Neutrophil (primary cell): ENCODE measurements at regions not wholly inside any gene's neighbourhood (a gene's known extent, or its start where the extent isn't known, plus 50 kb on each side); places are given as distances from the start of the nearest gene placed in this dataset.

ENCODE experiments used
- H3K27ac ChIP-seq: fragments of 200-600 bp; sonication (generic); 2 replicates; pipeline ENCODE4 v1.5.1; 2016; ENCODE audit warnings: mild to moderate bottlenecking, moderate library complexity
- H3K27me3 ChIP-seq: fragments of 200-600 bp; sonication (generic); 2 replicates; pipeline ENCODE4 v1.6.0; 2016; ENCODE audit warnings: mild to moderate bottlenecking
- H3K36me3 ChIP-seq: fragments of 200-600 bp; sonication (generic); 2 replicates; pipeline ENCODE4 v1.5.1; 2017
- H3K4me1 ChIP-seq, 2 experiments: fragments of 200-600 bp in 1 of 2; sonication (generic) in 1 of 2; 1 replicate in 1 of 2; 2 replicates in 1 of 2; pipeline versions ENCODE4 v1.5.1 to v1.6.1; 2013 to 2016; ENCODE audit warnings: low read depth in 1 of 2, low read length in 1 of 2, mild to moderate bottlenecking in 1 of 2, moderate library complexity in 1 of 2; ENCODE audit not compliant: control insufficient read depth in 1 of 2, insufficient read depth in 1 of 2
- H3K4me3 ChIP-seq, 2 experiments: fragments of 200-600 bp in 1 of 2; sonication (generic) in 1 of 2; 1 replicate in 1 of 2; 2 replicates in 1 of 2; pipeline ENCODE4 v1.5.1; 2013 to 2016; ENCODE audit warnings: low read depth in 1 of 2, low read length in 1 of 2, mild to moderate bottlenecking in 1 of 2, moderate library complexity in 1 of 2
- H3K9me3 ChIP-seq: fragments of 200-600 bp; sonication (generic); 2 replicates; pipeline ENCODE4 v1.5.1; 2016
- TF ChIP-seq, protein P1 (sequence below): fragments of 200-600 bp; sonication (generic); IDR thresholded peaks from 2 replicates; pipeline ENCODE4 v1.5.1; 2016; ENCODE audit warnings: antibody characterized with exemption

DNA sequence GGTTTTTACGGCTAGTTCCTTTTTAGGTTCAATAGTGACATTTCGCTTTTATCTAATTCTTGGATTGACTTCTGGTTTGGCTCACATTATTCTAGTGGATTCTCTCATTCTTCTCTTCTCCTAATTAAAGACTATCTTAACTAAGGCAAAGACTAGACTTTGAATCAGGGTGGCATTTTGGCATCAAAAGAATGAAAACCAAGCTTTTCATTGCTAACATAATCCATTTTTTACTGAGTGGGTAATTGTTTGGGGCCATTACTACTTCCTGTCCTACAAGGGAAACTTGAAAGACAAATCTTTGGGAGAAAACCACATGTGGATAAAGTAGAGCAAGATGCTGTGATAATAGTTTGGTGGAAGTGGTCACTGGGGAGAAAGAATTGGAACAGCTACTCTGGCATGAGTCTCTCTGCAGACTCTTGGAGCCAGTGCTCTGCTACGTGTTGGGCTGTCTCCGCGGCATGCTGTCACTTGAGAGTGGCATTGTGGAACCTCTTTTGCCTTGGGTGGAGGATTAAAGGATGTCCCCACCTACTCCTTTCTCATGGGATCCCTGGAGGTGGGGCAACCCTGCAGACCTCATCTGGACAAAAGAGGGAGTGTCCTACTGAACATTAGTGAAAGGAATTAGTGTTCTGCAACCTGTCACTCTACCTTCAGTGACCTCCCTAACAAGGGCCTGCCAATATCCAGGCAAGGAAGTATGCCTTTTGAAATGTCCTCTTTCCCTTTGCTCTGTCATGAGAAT lies 280.4 kb downstream of the PSAT1 start:
- no peaks in the 10 kb centered on the region for H3K9me3 ChIP-seq
- no peaks in the 10 kb centered on the region for H3K36me3 ChIP-seq
- no peak overlapping the region for H3K4me3 ChIP-seq
- no peaks in the 10 kb centered on the region for H3K4me1 ChIP-seq
- TF ChIP-seq, protein P1, sequence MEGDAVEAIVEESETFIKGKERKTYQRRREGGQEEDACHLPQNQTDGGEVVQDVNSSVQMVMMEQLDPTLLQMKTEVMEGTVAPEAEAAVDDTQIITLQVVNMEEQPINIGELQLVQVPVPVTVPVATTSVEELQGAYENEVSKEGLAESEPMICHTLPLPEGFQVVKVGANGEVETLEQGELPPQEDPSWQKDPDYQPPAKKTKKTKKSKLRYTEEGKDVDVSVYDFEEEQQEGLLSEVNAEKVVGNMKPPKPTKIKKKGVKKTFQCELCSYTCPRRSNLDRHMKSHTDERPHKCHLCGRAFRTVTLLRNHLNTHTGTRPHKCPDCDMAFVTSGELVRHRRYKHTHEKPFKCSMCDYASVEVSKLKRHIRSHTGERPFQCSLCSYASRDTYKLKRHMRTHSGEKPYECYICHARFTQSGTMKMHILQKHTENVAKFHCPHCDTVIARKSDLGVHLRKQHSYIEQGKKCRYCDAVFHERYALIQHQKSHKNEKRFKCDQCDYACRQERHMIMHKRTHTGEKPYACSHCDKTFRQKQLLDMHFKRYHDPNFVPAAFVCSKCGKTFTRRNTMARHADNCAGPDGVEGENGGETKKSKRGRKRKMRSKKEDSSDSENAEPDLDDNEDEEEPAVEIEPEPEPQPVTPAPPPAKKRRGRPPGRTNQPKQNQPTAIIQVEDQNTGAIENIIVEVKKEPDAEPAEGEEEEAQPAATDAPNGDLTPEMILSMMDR: no peak
- H3K27ac ChIP-seq: no peak overlapping the region
- no peaks in the 10 kb centered on the region for H3K27me3 ChIP-seq

DNA sequence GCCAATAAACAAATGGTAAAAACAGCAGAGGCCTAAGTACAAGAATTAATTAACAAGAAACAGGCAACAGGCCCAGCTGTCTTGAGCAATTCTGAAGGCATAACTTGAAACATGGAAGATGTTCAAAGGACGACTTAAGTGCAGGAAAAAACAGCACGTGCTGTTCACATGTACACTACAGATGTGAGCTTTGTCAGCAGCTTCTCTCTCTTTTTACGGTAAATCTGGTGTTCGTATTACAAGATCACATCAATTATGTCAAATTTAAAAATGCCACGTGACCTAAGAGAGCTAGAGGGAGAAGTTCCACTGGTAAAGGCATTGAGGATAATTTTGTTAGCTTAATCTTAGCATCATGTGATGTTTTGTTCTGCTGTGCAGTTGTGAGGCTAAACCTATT lies 281.1 kb downstream of the PSAT1 start:
- Histone ChIP-seq H3K36me3 (no peaks in the 10 kb centered on the region), H3K9me3 (no peaks in the 10 kb centered on the region), H3K4me3 (no peak overlapping the region), H3K27me3 (no peaks in the 10 kb centered on the region), H3K27ac (no peak overlapping the region), H3K4me1 (no peaks in the 10 kb centered on the region)
- TF ChIP-seq, protein P1: no peak

DNA sequence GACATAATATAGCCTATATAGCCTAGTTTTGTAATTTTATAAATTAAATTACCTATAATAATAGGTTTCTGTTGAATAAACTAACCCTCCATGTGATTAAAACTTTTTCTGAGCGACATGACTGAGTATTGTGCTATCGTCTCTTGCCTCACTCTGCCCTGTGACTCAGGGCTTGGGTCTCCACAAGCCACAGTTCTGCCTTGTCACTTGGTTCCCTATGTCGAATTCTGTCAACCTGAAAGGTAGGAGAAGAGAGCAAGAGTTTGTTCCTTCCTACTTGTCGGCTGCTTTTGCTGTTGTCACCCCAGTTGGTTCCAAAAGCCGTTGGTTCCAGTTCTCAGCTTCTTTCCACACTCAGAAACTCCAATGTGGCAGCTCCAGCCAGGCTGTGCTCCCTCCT lies 285.9 kb downstream of the PSAT1 start:
- TF ChIP-seq, protein P1: no peak
- Histone ChIP-seq H3K4me3 (no peak overlapping the region), H3K27ac (no peak overlapping the region), H3K27me3 (no peaks in the 10 kb centered on the region), H3K36me3 (no peaks in the 10 kb centered on the region), H3K4me1 (no peaks in the 10 kb centered on the region), H3K9me3 (no peaks in the 10 kb centered on the region)

DNA sequence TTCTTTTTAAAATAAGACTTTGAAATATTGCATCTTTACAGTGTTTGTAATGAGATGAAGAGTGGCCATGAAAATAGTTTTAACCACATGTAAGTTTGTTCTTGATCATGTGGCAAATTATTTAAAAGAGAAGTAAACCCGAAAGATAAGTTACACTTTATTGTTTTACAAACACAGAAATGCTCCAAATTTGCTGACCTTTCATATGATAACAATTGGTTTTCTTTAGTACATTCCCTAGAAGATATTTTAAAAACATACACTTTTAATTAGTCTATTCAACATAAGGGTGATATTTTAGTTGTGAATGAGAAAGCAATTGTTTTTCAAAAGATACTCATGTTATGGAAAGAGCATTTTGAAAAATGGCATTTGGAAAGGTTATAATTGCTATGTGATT lies 287.7 kb downstream of the PSAT1 start:
- TF ChIP-seq, protein P1: no peak

DNA sequence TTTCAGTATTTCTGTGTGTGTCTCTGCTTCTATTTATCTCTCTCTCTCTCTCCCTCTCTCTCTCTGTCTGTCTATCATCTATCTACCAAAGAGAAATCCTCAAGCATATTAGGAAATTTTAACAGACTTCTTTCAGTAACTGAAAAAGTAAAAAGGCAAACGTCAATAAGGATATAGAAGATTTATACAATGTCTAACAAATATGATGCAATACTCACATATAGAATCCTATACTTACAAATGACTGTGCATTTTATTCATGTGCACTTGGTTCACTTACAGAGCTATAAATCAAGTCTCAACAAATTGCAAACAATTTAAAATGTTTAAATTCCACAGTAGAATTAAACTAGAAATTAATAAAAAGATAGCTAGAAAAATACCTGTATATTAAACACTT lies 289.0 kb downstream of the PSAT1 start:
- Histone ChIP-seq H3K9me3 (no peaks in the 10 kb centered on the region), H3K36me3 (no peaks in the 10 kb centered on the region), H3K4me1 (peaks cover 0 to under 1% of the 10 kb centered on the region in 2 experiments), H3K27me3 (no peaks in the 10 kb centered on the region), H3K4me3 (no peak overlapping the region), H3K27ac (no peak overlapping the region)
- TF ChIP-seq, protein P1: no peak

More for the DNA sequence above, 287.7 kb downstream of the PSAT1 start:
- no peak overlapping the region for H3K4me3 ChIP-seq
- no peaks in the 10 kb centered on the region for H3K27me3 ChIP-seq
- no peaks in the 10 kb centered on the region for H3K9me3 ChIP-seq
- no peaks in the 10 kb centered on the region for H3K36me3 ChIP-seq
- no peaks in the 10 kb centered on the region for H3K4me1 ChIP-seq
- H3K27ac ChIP-seq: no peak overlapping the region
